ENCODE measurements at regions not wholly inside any gene's neighbourhood (a gene's known extent, or its start where the extent isn't known, plus 50 kb on each side); places are given as distances from the start of the nearest gene placed in this dataset.

DNA sequence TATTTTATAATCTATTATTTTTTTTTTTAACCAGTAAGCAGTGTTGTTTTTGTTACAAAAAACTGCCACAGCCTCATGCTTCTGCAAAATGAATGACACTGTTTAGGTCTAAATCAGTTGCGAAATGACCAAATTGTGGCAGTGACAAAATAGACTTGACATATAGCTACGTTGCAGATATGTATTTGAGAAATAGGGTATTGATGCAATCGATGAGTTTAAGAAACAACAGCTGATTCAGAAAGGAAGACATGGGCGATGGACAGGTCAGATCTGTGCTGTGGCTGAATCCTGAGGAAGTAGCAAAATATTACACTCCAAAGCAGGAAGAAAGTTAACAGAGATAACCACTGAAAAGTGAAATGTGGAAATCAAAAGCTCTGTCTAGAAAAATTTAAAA lies 89.0 kb upstream of the STEAP4 start:
- DNase-seq = no peak
- H3K27me3 ChIP-seq (ENCODE audit: control insufficient read depth, insufficient read depth, low read length) = no peaks in the 10 kb centered on the region
- H3K9me3 ChIP-seq (ENCODE audit: control insufficient read depth in 2 of 2, low read length in 2 of 2) = no peaks in the 10 kb centered on the region
- no peak overlapping the region for H3K4me3 ChIP-seq (ENCODE audit: low read depth, low read length)
- ATAC-seq (ENCODE audit: low read depth in 2 of 2) = no peak
- no peaks in the 10 kb centered on the region for H3K4me1 Mint-ChIP-seq
- no peaks in the 10 kb centered on the region for H3K4me1 ChIP-seq (ENCODE audit: control insufficient read depth, insufficient read depth, low read length, poor library complexity, severe bottlenecking)
- peaks cover 0 to 2% (median 0%) of the 10 kb centered on the region in 7 donors for H3K9me3 Mint-ChIP-seq
- H3K27me3 Mint-ChIP-seq = peaks cover 4% of the 10 kb centered on the region
- H3K4me3 Mint-ChIP-seq = no peak overlapping the region
- no peaks in the 10 kb centered on the region for H3K36me3 ChIP-seq (ENCODE audit: control insufficient read depth, insufficient read depth, low read length)
- H3K36me3 Mint-ChIP-seq = no peaks in the 10 kb centered on the region
- no peak overlapping the region for H3K27ac ChIP-seq (ENCODE audit: insufficient read depth, low read length, poor library complexity, severe bottlenecking)
- no peak overlapping the region for H3K27ac Mint-ChIP-seq

DNA sequence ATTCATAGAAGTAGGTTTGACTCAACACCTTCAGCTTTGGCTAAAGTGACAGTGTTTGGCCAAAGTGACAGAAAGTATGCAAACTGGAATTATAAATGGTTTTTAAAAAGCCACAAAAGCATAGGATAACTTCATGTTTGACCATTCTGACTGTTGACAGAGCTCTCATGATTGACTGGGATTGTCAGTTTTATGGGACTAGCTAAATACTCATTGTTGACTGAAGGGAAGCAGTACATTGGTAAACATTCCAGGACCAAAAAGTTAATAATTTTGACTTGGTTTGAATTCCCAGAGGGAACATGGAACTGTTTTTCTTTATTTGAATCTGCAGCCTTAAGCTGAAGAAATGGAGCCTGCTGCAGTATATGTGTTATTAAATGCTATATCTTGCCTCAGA lies 84.6 kb upstream of the STEAP4 start:
- Histone ChIP-seq H3K27ac (ENCODE audit: insufficient read depth, low read length, poor library complexity, severe bottlenecking) (no peak overlapping the region), H3K4me3 (ENCODE audit: low read depth, low read length) (no peak overlapping the region), H3K4me1 (ENCODE audit: control insufficient read depth, insufficient read depth, low read length, poor library complexity, severe bottlenecking) (no peaks in the 10 kb centered on the region), H3K27me3 (ENCODE audit: control insufficient read depth, insufficient read depth, low read length) (peaks cover 2% of the 10 kb centered on the region), H3K9me3 (ENCODE audit: control insufficient read depth in 2 of 2, low read length in 2 of 2) (no peaks in the 10 kb centered on the region), H3K36me3 (ENCODE audit: control insufficient read depth, insufficient read depth, low read length) (no peaks in the 10 kb centered on the region)
- no peak overlapping the region for H3K4me3 Mint-ChIP-seq
- no peak for ATAC-seq (ENCODE audit: low read depth in 2 of 2)
- DNase-seq = no peak
- H3K9me3 Mint-ChIP-seq = peaks cover 0 to 5% (median 0%) of the 10 kb centered on the region in 7 donors
- no peaks in the 10 kb centered on the region for H3K36me3 Mint-ChIP-seq
- peaks cover 0 to 3% (median 0%) of the 10 kb centered on the region in 4 donors for H3K4me1 Mint-ChIP-seq
- H3K27me3 Mint-ChIP-seq = peaks cover 4% of the 10 kb centered on the region
- H3K27ac Mint-ChIP-seq = no peak overlapping the region

DNA sequence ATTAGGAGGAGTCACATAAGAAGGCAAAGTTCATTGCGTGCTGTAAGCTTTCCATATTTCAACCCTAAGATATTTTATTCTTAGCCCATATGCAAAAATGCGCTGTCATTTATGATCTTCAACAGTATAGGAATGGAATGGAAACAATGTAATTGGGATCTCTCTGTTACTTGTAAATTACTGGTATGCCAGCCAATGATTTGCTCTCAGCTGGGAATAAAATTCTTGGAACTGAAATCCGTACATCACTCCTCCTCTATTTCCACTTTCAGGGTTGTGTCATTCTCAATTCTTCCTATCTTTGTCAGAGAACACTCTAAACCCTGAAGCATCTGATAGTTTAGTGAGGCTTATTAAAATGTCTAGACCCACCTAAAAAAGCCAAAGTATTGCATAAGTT lies 80.7 kb upstream of the STEAP4 start:
- Mint-ChIP-seq H3K4me1 (peaks cover 0 to 3% (median 0%) of the 10 kb centered on the region in 4 donors), H3K27me3 (peaks cover under 1% of the 10 kb centered on the region), H3K4me3 (peak overlapping the region in 1 of 4 donors; percentile 8), H3K9me3 (peaks cover 0 to 5% (median 0%) of the 10 kb centered on the region in 7 donors), H3K27ac (no peak overlapping the region), H3K36me3 (no peaks in the 10 kb centered on the region)
- DNase-seq = no peak
- no peak for ATAC-seq (ENCODE audit: low read depth in 2 of 2)
- peaks cover 2% of the 10 kb centered on the region for H3K27me3 ChIP-seq (ENCODE audit: control insufficient read depth, insufficient read depth, low read length)
- H3K9me3 ChIP-seq (ENCODE audit: control insufficient read depth in 2 of 2, low read length in 2 of 2) = no peaks in the 10 kb centered on the region
- no peaks in the 10 kb centered on the region for H3K4me1 ChIP-seq (ENCODE audit: control insufficient read depth, insufficient read depth, low read length, poor library complexity, severe bottlenecking)
- H3K27ac ChIP-seq (ENCODE audit: insufficient read depth, low read length, poor library complexity, severe bottlenecking) = no peak overlapping the region
- no peak overlapping the region for H3K4me3 ChIP-seq (ENCODE audit: low read depth, low read length)
- H3K36me3 ChIP-seq (ENCODE audit: control insufficient read depth, insufficient read depth, low read length) = no peaks in the 10 kb centered on the region

DNA sequence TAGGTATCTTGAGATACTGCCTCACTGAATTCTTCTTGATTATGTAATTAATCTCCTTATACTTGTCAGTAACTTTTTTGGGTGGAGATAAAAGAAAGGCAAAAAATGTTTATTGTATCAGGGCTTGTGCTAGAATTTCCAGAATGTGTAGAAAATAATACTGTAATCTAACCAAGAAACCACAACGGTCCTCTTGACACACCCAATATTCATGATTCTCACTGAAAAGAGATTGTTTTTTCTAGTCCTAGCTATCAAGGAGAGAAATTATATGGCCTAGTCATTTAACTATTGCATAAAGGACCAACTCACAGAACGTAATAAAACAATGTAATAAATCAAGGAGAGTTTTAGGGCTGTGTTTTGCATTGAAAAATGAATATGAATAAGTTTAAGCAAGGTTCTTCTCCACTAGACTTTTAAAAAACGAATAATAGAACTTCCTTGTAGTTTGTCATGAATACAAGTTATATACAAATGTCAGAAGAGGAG lies 80.0 kb upstream of the STEAP4 start:
- no peak overlapping the region for H3K4me3 ChIP-seq (ENCODE audit: low read depth, low read length)
- H3K4me1 ChIP-seq (ENCODE audit: control insufficient read depth, insufficient read depth, low read length, poor library complexity, severe bottlenecking) = no peaks in the 10 kb centered on the region
- Mint-ChIP-seq H3K4me3 (no peak overlapping the region), H3K9me3 (peaks cover 0 to 5% (median 0%) of the 10 kb centered on the region in 7 donors), H3K27ac (no peak overlapping the region), H3K27me3 (no peaks in the 10 kb centered on the region), H3K4me1 (peaks cover 0 to 3% (median 0%) of the 10 kb centered on the region in 4 donors), H3K36me3 (no peaks in the 10 kb centered on the region)
- ATAC-seq (ENCODE audit: low read depth in 2 of 2) (no peak), DNase-seq (no peak)
- H3K27ac ChIP-seq (ENCODE audit: insufficient read depth, low read length, poor library complexity, severe bottlenecking) = no peak overlapping the region
- H3K9me3 ChIP-seq (ENCODE audit: control insufficient read depth in 2 of 2, low read length in 2 of 2) = no peaks in the 10 kb centered on the region
- no peaks in the 10 kb centered on the region for H3K36me3 ChIP-seq (ENCODE audit: control insufficient read depth, insufficient read depth, low read length)
- H3K27me3 ChIP-seq (ENCODE audit: control insufficient read depth, insufficient read depth, low read length) = peaks cover 2% of the 10 kb centered on the region

DNA sequence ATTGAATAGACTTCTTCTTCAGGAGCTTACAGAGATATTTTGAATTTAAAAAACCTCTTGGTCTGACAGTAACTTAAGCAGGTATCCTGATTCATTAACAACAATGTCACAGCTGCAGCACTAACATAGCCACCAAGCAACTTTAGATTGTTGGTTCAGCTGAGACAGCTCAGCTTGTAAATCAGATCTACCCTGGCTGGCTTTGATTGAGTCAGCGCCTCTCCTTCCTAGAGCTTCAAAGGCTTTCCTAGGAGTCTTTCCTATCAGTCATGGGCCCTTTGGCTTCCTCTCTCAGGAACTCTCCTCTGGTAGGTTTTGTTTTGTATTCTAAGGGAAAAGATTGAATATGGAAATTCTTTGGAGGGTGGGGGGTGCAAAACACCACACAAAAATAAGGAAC lies 70.7 kb upstream of the STEAP4 start:
- DNase-seq = no peak
- no peaks in the 10 kb centered on the region for H3K27me3 ChIP-seq (ENCODE audit: control insufficient read depth, insufficient read depth, low read length)
- Mint-ChIP-seq H3K4me3 (no peak overlapping the region), H3K4me1 (no peaks in the 10 kb centered on the region), H3K9me3 (peaks cover 0 to 3% (median 0%) of the 10 kb centered on the region in 7 donors), H3K27ac (no peak overlapping the region), H3K27me3 (no peaks in the 10 kb centered on the region), H3K36me3 (no peaks in the 10 kb centered on the region)
- H3K9me3 ChIP-seq (ENCODE audit: control insufficient read depth in 2 of 2, low read length in 2 of 2) = no peaks in the 10 kb centered on the region
- no peak for ATAC-seq (ENCODE audit: low read depth in 2 of 2)
- H3K4me3 ChIP-seq (ENCODE audit: low read depth, low read length) = no peak overlapping the region
- H3K27ac ChIP-seq (ENCODE audit: insufficient read depth, low read length, poor library complexity, severe bottlenecking) = no peak overlapping the region
- H3K36me3 ChIP-seq (ENCODE audit: control insufficient read depth, insufficient read depth, low read length) = no peaks in the 10 kb centered on the region
- no peaks in the 10 kb centered on the region for H3K4me1 ChIP-seq (ENCODE audit: control insufficient read depth, insufficient read depth, low read length, poor library complexity, severe bottlenecking)

DNA sequence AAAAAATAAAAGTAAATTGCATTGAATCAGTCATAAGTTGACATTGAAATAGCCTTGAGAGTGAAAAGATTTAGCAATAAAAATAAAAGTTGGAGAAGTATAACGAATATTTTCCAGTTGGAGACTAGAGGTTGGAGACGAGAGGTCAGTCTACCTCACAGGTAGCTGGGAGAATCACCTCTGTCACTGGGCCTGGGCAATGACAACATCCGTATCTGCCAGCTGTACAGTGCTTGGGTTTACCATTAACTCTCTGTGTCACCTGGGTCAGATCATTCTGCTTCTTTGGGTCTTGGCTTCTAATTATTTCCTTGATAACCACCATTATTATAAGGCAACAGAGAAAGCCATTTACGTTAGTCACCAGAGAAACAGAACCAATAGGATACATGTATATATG lies 62.0 kb upstream of the STEAP4 start:
- Histone ChIP-seq H3K27ac (ENCODE audit: insufficient read depth, low read length, poor library complexity, severe bottlenecking) (no peak overlapping the region), H3K27me3 (ENCODE audit: control insufficient read depth, insufficient read depth, low read length) (no peaks in the 10 kb centered on the region), H3K4me3 (ENCODE audit: low read depth, low read length) (no peak overlapping the region), H3K36me3 (ENCODE audit: control insufficient read depth, insufficient read depth, low read length) (no peaks in the 10 kb centered on the region), H3K4me1 (ENCODE audit: control insufficient read depth, insufficient read depth, low read length, poor library complexity, severe bottlenecking) (no peaks in the 10 kb centered on the region), H3K9me3 (ENCODE audit: control insufficient read depth in 2 of 2, low read length in 2 of 2) (no peaks in the 10 kb centered on the region)
- Mint-ChIP-seq H3K36me3 (no peaks in the 10 kb centered on the region), H3K4me3 (no peak overlapping the region), H3K4me1 (no peaks in the 10 kb centered on the region), H3K27me3 (peaks cover 9% of the 10 kb centered on the region), H3K9me3 (peaks cover 0 to 6% (median 0%) of the 10 kb centered on the region in 7 donors), H3K27ac (no peak overlapping the region)
- ATAC-seq (ENCODE audit: low read depth in 2 of 2) = no peak
- no peak for DNase-seq

DNA sequence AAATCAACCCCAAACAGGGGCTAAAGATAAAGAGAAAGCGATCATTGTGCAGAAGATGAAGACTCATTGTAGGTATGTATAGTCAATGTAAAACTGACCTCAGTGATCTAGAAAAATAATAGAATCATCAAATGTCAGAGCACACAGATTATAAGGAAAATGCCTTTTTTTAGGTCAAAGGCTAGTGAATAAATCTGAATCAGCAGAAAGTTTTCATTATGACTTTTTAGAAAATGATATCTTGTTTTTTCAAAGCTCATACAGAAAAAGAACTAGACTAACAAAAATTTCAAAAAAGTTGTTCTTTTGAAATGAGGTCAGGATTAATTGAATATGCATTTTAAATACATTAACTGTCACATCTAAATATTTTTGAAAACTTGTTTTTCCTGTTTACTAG lies 60.2 kb upstream of the STEAP4 start:
- ATAC-seq (ENCODE audit: low read depth in 2 of 2) (no peak), DNase-seq (no peak)
- no peak overlapping the region for H3K4me3 Mint-ChIP-seq
- H3K36me3 Mint-ChIP-seq = no peaks in the 10 kb centered on the region
- H3K27me3 ChIP-seq (ENCODE audit: control insufficient read depth, insufficient read depth, low read length) = no peaks in the 10 kb centered on the region
- H3K4me1 Mint-ChIP-seq = no peaks in the 10 kb centered on the region
- no peak overlapping the region for H3K27ac ChIP-seq (ENCODE audit: insufficient read depth, low read length, poor library complexity, severe bottlenecking)
- H3K36me3 ChIP-seq (ENCODE audit: control insufficient read depth, insufficient read depth, low read length) = no peaks in the 10 kb centered on the region
- no peak overlapping the region for H3K27ac Mint-ChIP-seq
- H3K9me3 ChIP-seq (ENCODE audit: control insufficient read depth in 2 of 2, low read length in 2 of 2) = no peaks in the 10 kb centered on the region
- peaks cover 9% of the 10 kb centered on the region for H3K27me3 Mint-ChIP-seq
- H3K9me3 Mint-ChIP-seq = peaks cover 0 to 3% (median 0%) of the 10 kb centered on the region in 7 donors
- H3K4me3 ChIP-seq (ENCODE audit: low read depth, low read length) = no peak overlapping the region
- H3K4me1 ChIP-seq (ENCODE audit: control insufficient read depth, insufficient read depth, low read length, poor library complexity, severe bottlenecking) = no peaks in the 10 kb centered on the region

DNA sequence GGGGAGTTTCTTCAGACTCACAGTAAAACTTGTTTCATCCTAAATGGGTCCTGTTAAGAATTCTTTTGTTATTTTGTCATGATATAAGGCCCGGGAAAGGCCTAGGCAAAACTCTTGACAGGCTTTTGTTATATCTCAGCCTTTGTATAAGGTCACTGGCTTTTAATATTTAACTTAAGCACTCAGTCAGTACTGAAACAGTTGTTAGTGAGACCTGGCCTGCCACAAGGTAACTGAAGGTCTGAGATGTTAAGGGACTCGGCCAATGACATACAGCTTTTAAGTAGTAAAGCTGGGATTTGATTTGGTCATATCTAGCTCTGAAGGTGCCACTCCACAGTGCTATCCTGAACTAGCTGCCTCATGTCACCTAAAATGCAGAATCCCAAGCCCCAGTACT lies 57.2 kb upstream of the STEAP4 start:
- Mint-ChIP-seq H3K4me3 (no peak overlapping the region), H3K27ac (no peak overlapping the region), H3K9me3 (peaks cover 0 to 2% (median 0%) of the 10 kb centered on the region in 7 donors), H3K27me3 (peaks cover 9% of the 10 kb centered on the region), H3K36me3 (no peaks in the 10 kb centered on the region), H3K4me1 (no peaks in the 10 kb centered on the region)
- no peak for DNase-seq
- Histone ChIP-seq H3K4me3 (ENCODE audit: low read depth, low read length) (no peak overlapping the region), H3K36me3 (ENCODE audit: control insufficient read depth, insufficient read depth, low read length) (no peaks in the 10 kb centered on the region), H3K27ac (ENCODE audit: insufficient read depth, low read length, poor library complexity, severe bottlenecking) (no peak overlapping the region), H3K4me1 (ENCODE audit: control insufficient read depth, insufficient read depth, low read length, poor library complexity, severe bottlenecking) (no peaks in the 10 kb centered on the region), H3K27me3 (ENCODE audit: control insufficient read depth, insufficient read depth, low read length) (no peaks in the 10 kb centered on the region), H3K9me3 (ENCODE audit: control insufficient read depth in 2 of 2, low read length in 2 of 2) (no peaks in the 10 kb centered on the region)
- ATAC-seq (ENCODE audit: low read depth in 2 of 2) = no peak
